GM21529 (cell line): ENCODE measurements at regions not wholly inside any gene's neighbourhood (a gene's known extent, or its start where the extent isn't known, plus 50 kb on each side); places are given as distances from the start of the nearest gene placed in this dataset.
"Not testable (repeated sequence)": the region's sequence is repeated elsewhere in the genome, so short reads cannot be mapped to it uniquely, and the experiment has no call there.

Experiments used
- ATAC-seq: cut with Tn5 transposase; IDR thresholded peaks from one replicate; pipeline ENCODE4 v1.9.1; 2021; ENCODE audit not compliant: unreplicated experiment

DNA sequence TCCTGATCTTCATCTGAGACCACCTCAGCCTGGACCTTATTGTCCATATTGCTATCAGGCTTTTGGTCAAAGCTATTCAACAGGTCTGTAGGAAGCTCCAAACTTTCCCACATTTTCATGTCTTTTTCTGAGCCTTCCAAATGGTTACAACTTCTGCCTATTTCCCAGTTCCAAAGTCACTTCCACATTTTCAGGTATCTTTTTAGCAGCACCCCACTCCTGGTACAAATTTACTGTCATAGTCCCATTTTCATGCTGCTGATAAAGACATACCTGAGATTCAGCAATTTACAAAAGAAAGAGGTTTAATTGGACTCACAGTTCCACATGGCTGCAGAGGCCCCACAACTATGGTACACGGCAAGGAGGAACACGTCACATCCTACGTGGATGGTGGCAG is 815.5 kb downstream of the KCNJ2 start:
- no peak for ATAC-seq

GRCh38 chr17:70987867-70988340 is 818.6 kb downstream of the KCNJ2 start:
- ATAC-seq = no peak

- ATAC-seq = no peak
These were observed 819.3 kb downstream of the KCNJ2 start for GRCh38 chr17:70988622-70989021.

DNA sequence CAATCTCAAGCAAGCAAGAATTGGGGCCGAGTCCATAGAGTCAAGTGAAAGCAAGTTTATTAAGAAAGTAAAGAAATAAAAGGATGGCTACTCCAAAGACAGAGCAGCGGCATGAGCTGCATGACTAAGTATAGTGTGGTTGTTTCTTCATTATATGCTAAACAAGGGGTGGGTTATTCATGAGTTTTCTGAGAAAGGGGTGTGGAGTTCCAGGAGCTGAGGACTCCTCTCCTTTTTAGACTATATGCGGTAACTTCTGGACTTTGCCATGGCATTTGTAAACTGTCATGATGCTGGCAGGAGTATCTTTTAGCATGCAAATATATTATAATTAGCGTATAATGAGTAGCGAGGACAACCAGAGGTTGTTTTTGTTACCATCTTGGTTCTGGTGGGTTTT is 819.9 kb downstream of the KCNJ2 start:
- ATAC-seq = no peak

DNA sequence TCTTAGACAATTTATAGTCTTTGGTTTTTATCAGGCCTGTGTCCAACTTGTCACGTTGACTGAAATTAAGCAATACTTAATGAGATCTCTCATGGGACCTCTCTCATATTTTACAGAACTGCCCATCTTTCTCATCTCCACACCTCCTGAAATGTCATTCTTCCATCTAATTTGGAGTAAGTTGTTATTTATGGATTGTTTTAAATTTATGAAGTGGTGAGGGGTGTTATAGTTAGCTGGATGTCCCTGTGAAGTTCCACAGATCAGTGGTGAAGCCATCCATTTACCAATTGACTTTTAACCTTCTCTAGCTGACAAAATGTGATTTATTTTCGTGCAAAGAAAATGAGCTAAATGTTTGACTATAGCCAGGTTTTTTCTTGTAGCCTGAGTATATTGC is 824.9 kb downstream of the KCNJ2 start:
- no peak for ATAC-seq

GRCh38 chr17:70995997-70996396 is 826.7 kb downstream of the KCNJ2 start:
- no peak for ATAC-seq

DNA sequence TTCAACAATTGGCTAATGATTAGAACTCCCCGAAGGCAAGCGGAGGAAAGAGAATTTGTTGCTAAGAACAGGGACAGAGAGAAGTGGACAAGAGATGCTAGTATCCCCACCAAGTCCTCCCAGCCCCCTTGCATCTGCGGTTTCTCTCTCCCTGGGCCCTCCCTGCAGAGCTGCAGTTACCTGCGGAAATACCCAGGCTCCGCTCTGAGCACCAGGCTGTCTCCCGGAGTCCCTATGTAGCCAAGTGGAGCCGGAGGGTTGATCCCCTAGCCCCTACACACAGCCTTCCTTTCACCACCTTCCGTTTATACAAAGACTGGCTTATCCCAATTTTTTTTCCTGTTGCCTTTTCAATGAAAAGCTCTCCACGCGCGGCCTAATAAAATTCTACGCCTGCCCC is 834.4 kb downstream of the KCNJ2 start:
- no peak for ATAC-seq

DNA sequence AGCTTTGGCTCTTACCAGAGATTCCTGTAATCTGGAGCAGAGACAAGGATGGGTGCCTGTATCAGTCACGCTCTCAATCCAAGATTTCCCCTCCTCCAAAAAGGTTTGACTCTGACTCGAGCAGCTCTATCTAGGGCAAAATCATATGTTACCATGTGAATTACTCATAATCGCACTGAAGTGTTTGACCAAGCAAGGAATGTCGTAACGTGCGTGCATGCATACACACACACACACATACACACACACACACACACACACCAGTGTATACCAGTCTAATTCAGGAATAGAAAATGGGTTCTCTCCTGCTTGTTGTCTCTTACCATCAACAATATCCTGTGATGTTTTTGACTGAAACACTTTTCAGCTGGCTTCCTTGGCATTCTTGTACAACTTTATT is 835.1 kb downstream of the KCNJ2 start:
- no peak for ATAC-seq

GRCh38 chr17:71011391-71011790 is 842.1 kb downstream of the KCNJ2 start:
- no peak for ATAC-seq

GRCh38 chr17:71019699-71020098 is 850.4 kb downstream of the KCNJ2 start:
- no peak for ATAC-seq

GRCh38 chr17:71022758-71023157 is 853.4 kb downstream of the KCNJ2 start:
- no peak for ATAC-seq

DNA sequence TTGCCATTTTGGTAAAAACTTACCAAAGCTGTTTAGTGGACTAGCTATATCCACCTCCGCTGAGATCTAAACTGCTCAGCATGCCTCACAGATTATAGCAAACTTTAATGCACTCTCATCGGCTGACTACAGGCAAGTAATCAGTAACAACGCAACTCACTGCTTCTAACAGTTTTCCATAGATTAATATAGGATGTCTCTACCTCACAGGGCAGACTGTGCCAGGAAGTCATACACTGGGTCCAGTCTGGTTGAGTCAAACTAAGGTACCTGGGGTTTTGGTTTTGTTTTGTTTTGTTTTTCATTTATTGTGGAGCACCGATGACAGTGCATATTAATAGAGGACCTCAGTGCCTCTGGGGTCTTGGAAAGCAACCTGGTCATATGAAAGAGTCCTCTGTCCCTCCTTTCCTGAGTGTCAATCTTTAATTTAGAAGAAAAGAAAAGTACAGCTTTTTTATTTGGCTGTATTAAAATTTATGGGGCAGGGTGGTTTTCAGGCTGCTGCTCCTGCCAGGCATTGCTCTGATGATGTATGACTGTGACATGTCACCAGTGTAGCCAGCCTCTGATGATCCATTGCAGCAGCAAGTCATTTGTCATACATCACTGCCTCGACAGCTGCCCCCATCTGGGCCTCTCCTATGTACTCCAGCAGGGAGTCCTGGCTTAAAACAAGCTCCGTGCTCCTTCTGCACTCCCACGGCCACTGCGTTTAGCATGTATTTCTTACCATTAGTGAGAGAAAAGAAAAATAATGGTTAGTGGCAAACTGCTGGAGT is 854.1 kb downstream of the KCNJ2 start:
- no peak for ATAC-seq

DNA sequence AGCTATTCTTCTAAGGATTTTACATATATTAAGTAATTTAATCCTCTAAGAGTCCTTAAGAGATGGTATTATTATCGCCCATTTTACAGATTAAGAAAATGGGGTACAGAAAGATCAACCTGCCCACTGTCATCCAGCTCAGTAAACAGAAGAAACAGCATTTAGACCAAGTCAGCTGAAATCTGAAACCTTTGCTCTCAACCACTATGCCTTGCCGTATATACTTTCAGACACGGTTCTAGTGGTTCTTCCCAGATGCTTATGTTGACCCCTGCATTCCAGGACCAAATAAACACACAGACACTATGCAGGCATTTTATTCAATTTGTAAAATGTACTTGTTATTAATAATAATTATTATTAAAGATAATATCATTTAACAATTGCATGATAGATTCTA is 854.8 kb downstream of the KCNJ2 start:
- ATAC-seq = no peak

- no peak for ATAC-seq
These were observed 855.6 kb downstream of the KCNJ2 start for GRCh38 chr17:71024969-71025368.

DNA sequence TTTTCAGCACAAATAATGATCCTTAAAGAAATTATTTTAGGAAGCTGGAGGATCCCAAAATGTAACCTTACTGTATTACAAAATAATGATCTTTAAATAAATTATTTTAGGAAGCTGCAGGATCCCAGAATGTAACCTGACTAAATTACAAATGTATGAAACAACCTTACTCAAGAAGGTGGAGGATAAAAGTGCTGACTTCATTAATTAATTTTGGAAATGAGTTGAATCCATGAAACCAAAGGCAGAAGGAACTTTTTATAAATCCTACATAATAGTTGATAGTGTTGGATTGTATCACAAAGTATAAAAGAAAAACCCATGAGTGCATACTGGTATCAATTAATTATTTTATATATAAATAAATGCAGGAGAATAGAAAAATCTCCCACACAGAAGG is 859.9 kb downstream of the KCNJ2 start:
- ATAC-seq = no peak

DNA sequence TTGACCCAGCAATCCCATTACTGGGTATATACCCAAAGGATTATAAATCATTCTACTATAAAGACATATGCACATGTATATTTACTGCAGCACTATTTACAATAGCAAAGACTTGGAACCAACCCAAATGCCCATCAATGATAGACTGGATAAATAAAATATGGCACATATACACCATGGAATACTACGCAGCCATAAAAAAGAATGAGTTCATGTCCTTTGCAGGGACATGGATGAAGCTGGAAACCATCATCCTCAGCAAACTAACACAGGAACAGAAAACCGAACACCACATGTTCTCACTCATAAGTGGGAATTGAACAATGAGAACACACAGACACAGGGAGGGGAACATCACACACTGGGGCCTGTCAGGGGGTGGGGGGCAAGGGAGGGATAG is 862.0 kb downstream of the KCNJ2 start:
- not testable (repeated sequence) for ATAC-seq

- ATAC-seq = no peak
These were observed 863.5 kb downstream of the KCNJ2 start for GRCh38 chr17:71032746-71033273.

DNA sequence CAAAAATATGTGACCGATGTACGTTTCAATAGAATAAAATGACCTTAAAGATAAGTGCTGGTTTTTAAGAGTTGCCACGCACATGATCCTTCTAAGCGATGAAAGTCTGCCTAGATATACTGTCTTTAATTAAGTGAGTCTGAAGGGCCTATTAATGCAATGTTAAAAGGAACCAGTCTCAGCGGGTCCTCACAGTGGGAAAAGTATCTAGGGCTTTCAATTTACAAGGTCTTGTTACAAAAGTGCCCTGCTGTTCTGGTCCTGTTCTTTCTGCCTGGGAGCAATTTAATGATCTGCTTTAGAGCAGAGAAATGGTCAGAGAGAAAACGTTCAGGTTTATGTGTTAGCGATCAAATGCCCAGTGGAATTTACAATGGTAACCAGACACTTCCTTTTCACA is 864.0 kb downstream of the KCNJ2 start:
- ATAC-seq = no peak

- no peak for ATAC-seq
These were observed 865.9 kb downstream of the KCNJ2 start for GRCh38 chr17:71035226-71035625.

DNA sequence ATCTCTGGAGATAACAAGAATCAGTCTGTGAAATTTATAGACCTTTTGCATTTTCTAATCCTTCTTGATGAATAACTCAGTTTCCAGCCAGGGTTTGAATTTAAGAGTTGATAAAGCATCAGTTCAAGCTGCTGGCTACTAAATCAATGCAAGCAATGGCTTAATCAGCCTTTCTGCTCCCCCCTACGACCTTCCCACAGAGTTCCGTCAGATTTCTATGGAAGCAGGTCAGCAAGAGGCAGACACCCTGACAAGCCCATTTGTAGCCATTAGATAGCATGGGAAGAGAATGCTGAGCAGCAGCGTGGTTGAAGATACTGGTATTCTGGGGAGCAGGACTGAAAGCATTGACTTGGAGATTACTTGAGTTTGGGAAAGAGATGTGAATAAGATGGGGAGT is 868.1 kb downstream of the KCNJ2 start:
- no peak for ATAC-seq

DNA sequence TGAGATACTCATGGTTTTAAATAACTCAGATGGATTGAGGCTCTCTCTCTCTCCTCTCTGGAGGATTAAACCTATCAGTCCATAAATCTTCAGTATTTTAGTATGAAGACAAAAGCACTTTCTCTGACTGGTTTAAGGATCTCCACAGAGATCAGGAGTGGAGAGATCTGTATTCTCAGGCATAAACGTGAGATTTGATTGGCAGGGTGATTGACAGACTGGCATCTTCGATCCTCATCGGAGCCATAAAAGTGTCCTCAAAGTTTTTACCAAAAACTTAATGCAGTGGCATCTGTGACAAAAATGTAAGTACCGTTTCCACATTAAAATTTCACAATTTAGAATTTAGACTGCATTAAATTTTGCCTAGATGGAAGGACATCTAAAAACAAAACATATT is 870.1 kb downstream of the KCNJ2 start:
- ATAC-seq = no peak

- ATAC-seq = no peak
These were observed 883.6 kb downstream of the KCNJ2 start for GRCh38 chr17:71052971-71053370.

DNA sequence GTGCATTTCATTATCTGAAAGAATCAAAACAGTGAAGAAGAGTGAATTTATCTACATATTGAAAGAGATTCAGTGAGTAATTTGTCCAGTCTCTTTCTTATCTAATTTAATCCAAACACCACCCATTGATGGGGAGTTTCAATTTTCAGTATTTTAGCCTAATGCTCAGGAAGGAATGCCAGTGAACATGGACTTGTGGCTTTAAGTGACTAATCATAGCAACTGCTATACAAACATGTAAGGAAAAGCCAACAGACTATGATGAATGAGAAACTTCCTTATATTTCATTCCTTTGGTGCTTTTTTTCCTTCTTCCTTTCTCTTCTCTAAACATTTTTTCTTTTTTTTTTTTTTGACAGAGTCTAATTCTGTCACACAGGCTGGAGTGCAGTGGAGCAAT is 885.8 kb downstream of the KCNJ2 start:
- no peak for ATAC-seq
